ENCODE measurements at regions not wholly inside any gene's neighbourhood (a gene's known extent, or its start where the extent isn't known, plus 50 kb on each side); places are given as distances from the start of the nearest gene placed in this dataset.

DNA sequence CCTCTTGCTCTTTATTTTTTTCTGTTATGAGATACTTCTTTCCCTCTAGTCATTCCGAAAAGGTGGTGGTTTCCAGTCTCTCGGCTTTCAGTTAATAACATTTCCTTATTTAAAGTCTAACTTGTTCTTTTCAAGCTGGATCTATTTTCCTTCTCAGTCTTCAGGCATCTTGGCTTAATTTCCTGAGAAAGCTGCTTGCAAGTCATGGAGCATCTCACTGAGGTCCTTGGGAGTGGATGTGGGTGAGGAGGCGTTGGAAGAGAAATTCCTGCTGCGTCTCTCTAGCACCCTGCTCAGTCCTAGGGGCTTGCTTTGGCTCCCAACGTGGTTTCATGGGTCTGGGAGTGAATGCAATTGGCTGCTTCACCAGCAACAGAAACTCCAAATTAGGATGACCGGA lies 210.2 kb upstream of the MKI67 start:
- Histone ChIP-seq H3K9me2 (no peaks in the 10 kb centered on the region), H2AFZ (ENCODE audit: low read depth) (no peak overlapping the region), H3K27me3 (ENCODE audit: insufficient read depth) (no peaks in the 10 kb centered on the region), H4K20me1 (ENCODE audit: insufficient read depth) (no peaks in the 10 kb centered on the region), H3K4me3 (ENCODE audit: low read depth in 2 of 2, low read length in 1 of 2) (no peak overlapping the region), H3K4me2 (no peak overlapping the region), H3K79me2 (ENCODE audit: insufficient read depth) (no peaks in the 10 kb centered on the region), H3K4me1 (ENCODE audit: control insufficient read depth in 1 of 2, insufficient read depth in 2 of 2, low read depth in 1 of 2, low read length in 1 of 2) (no peaks in the 10 kb centered on the region), H3K36me3 (replicated peaks in 1 of 2; ENCODE audit: control insufficient read depth in 1 of 2, insufficient read depth in 2 of 2, low read length in 1 of 2) (no peaks in the 10 kb centered on the region), H3F3A (replicated peaks; ENCODE audit: insufficient read depth) (no peaks in the 10 kb centered on the region), H3K9me3 (no peaks in the 10 kb centered on the region), H3K27ac (ENCODE audit: low read depth in 2 of 2, low read length in 1 of 2) (no peak overlapping the region), H3K9ac (no peak overlapping the region)
- WGBS (ENCODE audit: low lambda C conversion rate) = 12% methylated on average over 6 of the region's 6 CpGs
- ChIA-PET POLR2A (no interaction called here), CTCF (interaction anchor here (0.6 kb wide), 1 partner anchor 1657 kb away, joined by 3 read pairs; no protein-coding TSS in a partner anchor)
- TF ChIP-seq, protein P1, sequence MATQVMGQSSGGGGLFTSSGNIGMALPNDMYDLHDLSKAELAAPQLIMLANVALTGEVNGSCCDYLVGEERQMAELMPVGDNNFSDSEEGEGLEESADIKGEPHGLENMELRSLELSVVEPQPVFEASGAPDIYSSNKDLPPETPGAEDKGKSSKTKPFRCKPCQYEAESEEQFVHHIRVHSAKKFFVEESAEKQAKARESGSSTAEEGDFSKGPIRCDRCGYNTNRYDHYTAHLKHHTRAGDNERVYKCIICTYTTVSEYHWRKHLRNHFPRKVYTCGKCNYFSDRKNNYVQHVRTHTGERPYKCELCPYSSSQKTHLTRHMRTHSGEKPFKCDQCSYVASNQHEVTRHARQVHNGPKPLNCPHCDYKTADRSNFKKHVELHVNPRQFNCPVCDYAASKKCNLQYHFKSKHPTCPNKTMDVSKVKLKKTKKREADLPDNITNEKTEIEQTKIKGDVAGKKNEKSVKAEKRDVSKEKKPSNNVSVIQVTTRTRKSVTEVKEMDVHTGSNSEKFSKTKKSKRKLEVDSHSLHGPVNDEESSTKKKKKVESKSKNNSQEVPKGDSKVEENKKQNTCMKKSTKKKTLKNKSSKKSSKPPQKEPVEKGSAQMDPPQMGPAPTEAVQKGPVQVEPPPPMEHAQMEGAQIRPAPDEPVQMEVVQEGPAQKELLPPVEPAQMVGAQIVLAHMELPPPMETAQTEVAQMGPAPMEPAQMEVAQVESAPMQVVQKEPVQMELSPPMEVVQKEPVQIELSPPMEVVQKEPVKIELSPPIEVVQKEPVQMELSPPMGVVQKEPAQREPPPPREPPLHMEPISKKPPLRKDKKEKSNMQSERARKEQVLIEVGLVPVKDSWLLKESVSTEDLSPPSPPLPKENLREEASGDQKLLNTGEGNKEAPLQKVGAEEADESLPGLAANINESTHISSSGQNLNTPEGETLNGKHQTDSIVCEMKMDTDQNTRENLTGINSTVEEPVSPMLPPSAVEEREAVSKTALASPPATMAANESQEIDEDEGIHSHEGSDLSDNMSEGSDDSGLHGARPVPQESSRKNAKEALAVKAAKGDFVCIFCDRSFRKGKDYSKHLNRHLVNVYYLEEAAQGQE (IDR thresholded peaks at IDR 0.05; ENCODE audit: low read depth, low read length) = no peak
- TF ChIP-seq RCOR1 (IDR thresholded peaks at IDR 0.05; ENCODE audit: low read length) (no peak), FOXJ3 (CRISPR knock-in tag; IDR thresholded peaks at IDR 0.05) (no peak), RXRA (IDR thresholded peaks at IDR 0.05; ENCODE audit: borderline replicate concordance, low read depth) (no peak), JUND (IDR thresholded peaks at IDR 0.05) (no peak), CHD2 (IDR thresholded peaks at IDR 0.05; ENCODE audit: low read length, partially characterized antibody) (no peak)
- TF ChIP-seq, protein P2, sequence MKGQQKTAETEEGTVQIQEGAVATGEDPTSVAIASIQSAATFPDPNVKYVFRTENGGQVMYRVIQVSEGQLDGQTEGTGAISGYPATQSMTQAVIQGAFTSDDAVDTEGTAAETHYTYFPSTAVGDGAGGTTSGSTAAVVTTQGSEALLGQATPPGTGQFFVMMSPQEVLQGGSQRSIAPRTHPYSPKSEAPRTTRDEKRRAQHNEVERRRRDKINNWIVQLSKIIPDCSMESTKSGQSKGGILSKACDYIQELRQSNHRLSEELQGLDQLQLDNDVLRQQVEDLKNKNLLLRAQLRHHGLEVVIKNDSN (IDR thresholded peaks at IDR 0.05; ENCODE audit: borderline replicate concordance, low read depth) = no peak
- TF ChIP-seq, protein P3, sequence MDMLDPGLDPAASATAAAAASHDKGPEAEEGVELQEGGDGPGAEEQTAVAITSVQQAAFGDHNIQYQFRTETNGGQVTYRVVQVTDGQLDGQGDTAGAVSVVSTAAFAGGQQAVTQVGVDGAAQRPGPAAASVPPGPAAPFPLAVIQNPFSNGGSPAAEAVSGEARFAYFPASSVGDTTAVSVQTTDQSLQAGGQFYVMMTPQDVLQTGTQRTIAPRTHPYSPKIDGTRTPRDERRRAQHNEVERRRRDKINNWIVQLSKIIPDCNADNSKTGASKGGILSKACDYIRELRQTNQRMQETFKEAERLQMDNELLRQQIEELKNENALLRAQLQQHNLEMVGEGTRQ (IDR thresholded peaks at IDR 0.05; ENCODE audit: borderline replicate concordance, low read depth, low read length) = no peak
- no peak for DNase-seq

DNA sequence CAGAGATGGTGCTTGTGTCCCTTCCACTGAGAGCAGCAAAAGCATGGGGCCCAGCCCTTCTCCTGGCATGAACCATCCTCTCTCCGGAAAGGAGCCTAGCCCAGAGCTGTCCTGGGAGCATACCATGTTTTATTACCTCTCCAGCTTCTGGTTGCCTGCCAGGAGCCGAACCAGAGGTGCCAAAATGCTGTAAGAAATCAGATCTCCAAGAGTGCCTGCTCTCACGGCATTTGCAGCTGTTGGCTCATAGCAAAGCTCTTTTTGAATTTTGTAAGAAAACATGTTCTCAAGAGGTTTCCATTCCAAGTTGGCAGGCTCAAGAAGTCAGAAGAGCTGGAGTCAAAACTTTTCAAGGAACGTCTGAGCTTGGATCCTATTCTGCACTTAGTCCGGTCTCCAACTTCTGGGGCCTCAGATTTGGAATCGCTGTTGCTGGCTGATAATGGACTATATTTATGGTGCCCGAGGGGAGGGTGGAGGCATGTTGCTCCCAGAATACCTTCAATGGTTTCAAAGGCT lies 211.7 kb upstream of the MKI67 start:
- no peak for DNase-seq
- H3K36me3 ChIP-seq (replicated peaks in 1 of 2; ENCODE audit: control insufficient read depth in 1 of 2, insufficient read depth in 2 of 2, low read length in 1 of 2) = no peaks in the 10 kb centered on the region
- H3K27ac ChIP-seq (ENCODE audit: low read depth in 2 of 2, low read length in 1 of 2) = no peak overlapping the region
- no peak overlapping the region for H3K4me3 ChIP-seq (ENCODE audit: low read depth in 2 of 2, low read length in 1 of 2)
- ChIA-PET POLR2A (no interaction called here), CTCF (no interaction called here)
- H3K4me2 ChIP-seq = no peak overlapping the region
- no peaks in the 10 kb centered on the region for H4K20me1 ChIP-seq (ENCODE audit: insufficient read depth)
- no peaks in the 10 kb centered on the region for H3K4me1 ChIP-seq (ENCODE audit: control insufficient read depth in 1 of 2, insufficient read depth in 2 of 2, low read depth in 1 of 2, low read length in 1 of 2)
- no peaks in the 10 kb centered on the region for H3K9me2 ChIP-seq
- no peak overlapping the region for H2AFZ ChIP-seq (ENCODE audit: low read depth)
- H3K27me3 ChIP-seq (ENCODE audit: insufficient read depth) = no peaks in the 10 kb centered on the region
- no peak overlapping the region for H3K9ac ChIP-seq
- H3F3A ChIP-seq (replicated peaks; ENCODE audit: insufficient read depth) = no peaks in the 10 kb centered on the region
- H3K9me3 ChIP-seq = no peaks in the 10 kb centered on the region
- H3K79me2 ChIP-seq (ENCODE audit: insufficient read depth) = no peaks in the 10 kb centered on the region
- WGBS (ENCODE audit: low lambda C conversion rate) = 21% methylated on average over 7 of the region's 7 CpGs
- TF ChIP-seq MEF2A (IDR thresholded peaks at IDR 0.05; ENCODE audit: borderline replicate concordance, low read depth) = no peak
- TF ChIP-seq, protein P4, sequence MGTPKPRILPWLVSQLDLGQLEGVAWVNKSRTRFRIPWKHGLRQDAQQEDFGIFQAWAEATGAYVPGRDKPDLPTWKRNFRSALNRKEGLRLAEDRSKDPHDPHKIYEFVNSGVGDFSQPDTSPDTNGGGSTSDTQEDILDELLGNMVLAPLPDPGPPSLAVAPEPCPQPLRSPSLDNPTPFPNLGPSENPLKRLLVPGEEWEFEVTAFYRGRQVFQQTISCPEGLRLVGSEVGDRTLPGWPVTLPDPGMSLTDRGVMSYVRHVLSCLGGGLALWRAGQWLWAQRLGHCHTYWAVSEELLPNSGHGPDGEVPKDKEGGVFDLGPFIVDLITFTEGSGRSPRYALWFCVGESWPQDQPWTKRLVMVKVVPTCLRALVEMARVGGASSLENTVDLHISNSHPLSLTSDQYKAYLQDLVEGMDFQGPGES (IDR thresholded peaks at IDR 0.05; ENCODE audit: low read depth, low read length) = no peak
- no peak for TF ChIP-seq YY1 (IDR thresholded peaks at IDR 0.05; ENCODE audit: low read depth)
- no peak for TF ChIP-seq MXI1 (IDR thresholded peaks at IDR 0.05; ENCODE audit: low read depth, low read length)
- no peak for TF ChIP-seq TCF12 (IDR thresholded peaks at IDR 0.05)
- TF ChIP-seq, protein P5, sequence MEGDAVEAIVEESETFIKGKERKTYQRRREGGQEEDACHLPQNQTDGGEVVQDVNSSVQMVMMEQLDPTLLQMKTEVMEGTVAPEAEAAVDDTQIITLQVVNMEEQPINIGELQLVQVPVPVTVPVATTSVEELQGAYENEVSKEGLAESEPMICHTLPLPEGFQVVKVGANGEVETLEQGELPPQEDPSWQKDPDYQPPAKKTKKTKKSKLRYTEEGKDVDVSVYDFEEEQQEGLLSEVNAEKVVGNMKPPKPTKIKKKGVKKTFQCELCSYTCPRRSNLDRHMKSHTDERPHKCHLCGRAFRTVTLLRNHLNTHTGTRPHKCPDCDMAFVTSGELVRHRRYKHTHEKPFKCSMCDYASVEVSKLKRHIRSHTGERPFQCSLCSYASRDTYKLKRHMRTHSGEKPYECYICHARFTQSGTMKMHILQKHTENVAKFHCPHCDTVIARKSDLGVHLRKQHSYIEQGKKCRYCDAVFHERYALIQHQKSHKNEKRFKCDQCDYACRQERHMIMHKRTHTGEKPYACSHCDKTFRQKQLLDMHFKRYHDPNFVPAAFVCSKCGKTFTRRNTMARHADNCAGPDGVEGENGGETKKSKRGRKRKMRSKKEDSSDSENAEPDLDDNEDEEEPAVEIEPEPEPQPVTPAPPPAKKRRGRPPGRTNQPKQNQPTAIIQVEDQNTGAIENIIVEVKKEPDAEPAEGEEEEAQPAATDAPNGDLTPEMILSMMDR (IDR thresholded peaks at IDR 0.05) = no peak
- TF ChIP-seq ELF1 (IDR thresholded peaks at IDR 0.05) = no peak
- TF ChIP-seq, protein P6, sequence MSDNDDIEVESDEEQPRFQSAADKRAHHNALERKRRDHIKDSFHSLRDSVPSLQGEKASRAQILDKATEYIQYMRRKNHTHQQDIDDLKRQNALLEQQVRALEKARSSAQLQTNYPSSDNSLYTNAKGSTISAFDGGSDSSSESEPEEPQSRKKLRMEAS (IDR thresholded peaks at IDR 0.05; ENCODE audit: low read depth) = no peak
- no peak for TF ChIP-seq TAF1 (IDR thresholded peaks at IDR 0.05; ENCODE audit: borderline replicate concordance, low read depth, low read length)
- TF ChIP-seq, protein P2 (IDR thresholded peaks at IDR 0.05; ENCODE audit: borderline replicate concordance, low read depth) = no peak
- TF ChIP-seq EZH2phosphoT487 (IDR thresholded peaks at IDR 0.05; ENCODE audit: borderline replicate concordance, low read depth) = no peak
